ENCODE measurements at regions not wholly inside any gene's neighbourhood (a gene's known extent, or its start where the extent isn't known, plus 50 kb on each side); places are given as distances from the start of the nearest gene placed in this dataset.
"Not testable (repeated sequence)": the region's sequence is repeated elsewhere in the genome, so short reads cannot be mapped to it uniquely, and the experiment has no call there.

DNA sequence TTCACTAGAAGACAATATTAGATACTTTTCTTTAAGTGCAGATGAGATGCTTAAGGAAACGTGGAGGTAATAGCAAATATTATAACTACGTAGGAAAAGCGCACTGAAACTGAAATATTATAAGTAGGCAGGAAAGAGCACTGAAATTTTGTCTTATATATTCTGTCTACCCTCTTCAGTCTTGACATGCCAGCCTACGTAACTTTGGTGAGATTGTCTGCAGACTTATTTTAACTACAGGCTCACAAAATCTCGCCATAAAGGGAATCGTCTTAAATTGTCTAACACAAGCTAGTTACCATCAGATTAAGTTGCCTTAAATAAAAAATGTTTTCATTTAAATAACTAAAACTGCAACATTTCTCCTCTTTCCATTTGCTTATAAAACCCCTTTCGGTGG, 280.1 kb upstream of the PTER start:
- Histone ChIP-seq H3K27me3 (replicated peaks) (peaks cover 7% of the 10 kb centered on the region), H3K9me3 (replicated peaks) (no peaks in the 10 kb centered on the region), H3K27ac (no peak overlapping the region)

DNA sequence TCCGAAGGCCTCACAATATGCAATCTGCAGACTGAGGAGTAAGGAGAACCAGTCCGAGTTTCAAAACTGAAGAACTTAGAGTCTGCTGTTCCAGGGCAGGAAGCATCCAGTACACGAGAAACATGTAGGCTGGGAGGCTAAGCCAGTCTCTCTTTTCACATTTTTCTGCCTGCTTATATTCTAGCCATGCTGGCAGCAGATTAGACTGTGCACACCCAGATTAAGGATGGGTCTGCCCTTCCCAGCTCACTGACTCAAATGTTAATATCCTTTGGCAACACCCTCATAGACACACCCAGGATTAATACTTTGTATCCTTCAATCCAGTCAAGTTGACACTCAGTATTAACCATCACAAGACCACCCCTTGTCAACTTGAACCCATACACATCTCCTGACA, 271.7 kb upstream of the PTER start:
- DNase-seq (ENCODE audit: low read depth in 1 of 2, low spot score in 2 of 2); H3K4me1 ChIP-seq (replicated peaks); H3K9me3 ChIP-seq (replicated peaks); H3K36me3 ChIP-seq; H3K27ac ChIP-seq; H3K27me3 ChIP-seq (replicated peaks); H3K4me3 ChIP-seq: not testable (repeated sequence)

More for the DNA sequence above, 280.1 kb upstream of the PTER start:
- Histone ChIP-seq H3K4me3 (no peak overlapping the region), H3K36me3 (no peaks in the 10 kb centered on the region), H3K4me1 (replicated peaks) (no peaks in the 10 kb centered on the region)
- no peak for DNase-seq (ENCODE audit: low read depth in 1 of 2, low spot score in 2 of 2)

DNA sequence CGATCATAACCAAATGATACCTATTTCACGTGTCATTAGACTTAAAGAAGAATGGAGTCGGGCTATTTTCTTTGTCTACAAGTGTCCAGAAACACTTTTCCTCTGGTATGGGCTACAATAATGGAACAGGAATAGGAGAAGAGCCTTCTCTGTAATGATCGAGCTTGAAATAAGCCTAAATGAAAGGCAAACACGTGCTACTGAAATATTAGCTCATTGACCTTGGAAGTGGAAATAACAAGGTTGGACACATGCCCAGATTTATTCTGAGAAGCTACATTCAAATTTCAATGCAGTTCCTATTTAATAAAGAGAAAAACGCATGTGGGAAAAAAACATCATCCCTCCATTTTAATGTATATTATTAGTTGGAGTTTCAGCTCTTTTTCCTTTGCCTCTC, 254.7 kb upstream of the PTER start:
- Histone ChIP-seq H3K27me3 (replicated peaks) (no peaks in the 10 kb centered on the region; the same call in 1 of the 2 replicates), H3K4me1 (replicated peaks) (no peaks in the 10 kb centered on the region), H3K4me3 (no peak overlapping the region), H3K9me3 (replicated peaks) (no peaks in the 10 kb centered on the region), H3K27ac (no peak overlapping the region), H3K36me3 (no peaks in the 10 kb centered on the region)
- no peak for DNase-seq (ENCODE audit: low read depth in 1 of 2, low spot score in 2 of 2)

DNA sequence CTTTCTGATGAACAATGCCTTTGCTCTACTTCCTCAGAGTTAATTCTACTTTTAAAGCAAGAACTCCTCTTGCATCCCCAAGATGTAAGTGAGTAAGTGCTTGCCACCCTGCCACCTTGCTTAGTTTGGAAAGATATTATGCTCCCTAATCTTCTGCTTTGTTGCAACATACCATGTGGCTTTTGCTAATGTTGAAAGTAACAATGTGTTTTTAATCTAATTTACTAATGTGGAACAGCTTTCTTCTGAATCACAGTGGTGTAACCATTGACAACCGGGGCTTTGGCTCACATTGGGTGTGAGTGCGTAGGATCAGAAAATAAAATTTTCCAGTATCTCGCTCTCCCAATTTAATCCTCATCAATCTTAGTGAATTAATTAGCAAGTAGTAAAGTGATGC, 254.1 kb upstream of the PTER start:
- H3K4me1 ChIP-seq (replicated peaks): no peaks in the 10 kb centered on the region
- no peaks in the 10 kb centered on the region for H3K36me3 ChIP-seq
- no peaks in the 10 kb centered on the region; the same call in 1 of the 2 replicates for H3K27me3 ChIP-seq (replicated peaks)
- no peaks in the 10 kb centered on the region for H3K9me3 ChIP-seq (replicated peaks)
- H3K4me3 ChIP-seq: no peak overlapping the region
- H3K27ac ChIP-seq: no peak overlapping the region
- DNase-seq (ENCODE audit: low read depth in 1 of 2, low spot score in 2 of 2): no peak

DNA sequence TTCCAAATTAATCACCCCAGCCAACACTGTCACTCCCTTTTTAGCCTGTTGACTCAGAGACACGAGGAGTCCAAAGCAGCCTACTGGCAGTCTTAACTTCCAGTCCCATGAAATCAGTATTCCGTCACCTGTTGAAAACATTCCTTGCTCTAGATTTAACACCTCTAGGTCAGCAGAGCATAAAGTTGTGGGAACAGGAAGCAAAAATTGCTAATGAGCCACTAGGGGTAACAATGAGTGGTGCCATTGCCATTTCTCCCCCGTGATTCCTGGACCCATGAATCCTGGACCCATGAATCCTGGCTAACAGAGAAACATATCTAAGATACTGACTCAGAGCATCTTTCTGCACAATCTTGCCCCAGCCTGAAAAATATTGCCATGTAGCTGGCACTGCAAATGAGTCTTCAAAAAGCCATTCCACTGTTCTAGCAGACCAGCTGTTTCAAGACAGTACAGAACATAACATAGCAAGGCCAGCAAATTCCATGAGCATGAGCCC, 252.7 kb upstream of the PTER start:
- no peaks in the 10 kb centered on the region for H3K4me1 ChIP-seq (replicated peaks)
- H3K27me3 ChIP-seq (replicated peaks): no peaks in the 10 kb centered on the region; the same call in 1 of the 2 replicates
- no peaks in the 10 kb centered on the region for H3K36me3 ChIP-seq
- H3K27ac ChIP-seq: no peak overlapping the region
- no peaks in the 10 kb centered on the region for H3K9me3 ChIP-seq (replicated peaks)
- H3K4me3 ChIP-seq: no peak overlapping the region
- DNase-seq (ENCODE audit: low read depth in 1 of 2, low spot score in 2 of 2): no peak

DNA sequence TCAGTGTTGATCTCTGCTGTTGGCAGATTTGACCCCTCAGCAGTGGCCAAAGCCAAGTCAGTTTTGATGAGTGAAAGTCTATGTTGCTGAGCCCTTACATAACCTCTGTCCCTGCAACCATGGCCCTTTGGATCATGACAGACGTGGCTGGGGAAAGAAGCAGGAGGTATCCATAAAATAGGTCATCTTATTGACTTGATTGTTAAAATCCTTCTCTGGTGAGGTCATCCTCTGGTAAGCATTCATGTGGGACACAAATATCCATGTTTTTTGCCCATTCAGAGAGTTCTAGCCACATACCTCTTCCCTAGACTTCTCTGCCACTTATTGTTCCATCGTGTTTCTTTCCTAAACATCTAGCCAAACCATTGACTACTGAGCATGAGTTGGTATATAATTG, 251.9 kb upstream of the PTER start:
- H3K36me3 ChIP-seq: no peaks in the 10 kb centered on the region
- H3K27ac ChIP-seq: no peak overlapping the region
- no peaks in the 10 kb centered on the region; the same call in 1 of the 2 replicates for H3K27me3 ChIP-seq (replicated peaks)
- H3K4me1 ChIP-seq (replicated peaks): no peaks in the 10 kb centered on the region
- no peak for DNase-seq (ENCODE audit: low read depth in 1 of 2, low spot score in 2 of 2)
- no peaks in the 10 kb centered on the region for H3K9me3 ChIP-seq (replicated peaks)
- H3K4me3 ChIP-seq: no peak overlapping the region

DNA sequence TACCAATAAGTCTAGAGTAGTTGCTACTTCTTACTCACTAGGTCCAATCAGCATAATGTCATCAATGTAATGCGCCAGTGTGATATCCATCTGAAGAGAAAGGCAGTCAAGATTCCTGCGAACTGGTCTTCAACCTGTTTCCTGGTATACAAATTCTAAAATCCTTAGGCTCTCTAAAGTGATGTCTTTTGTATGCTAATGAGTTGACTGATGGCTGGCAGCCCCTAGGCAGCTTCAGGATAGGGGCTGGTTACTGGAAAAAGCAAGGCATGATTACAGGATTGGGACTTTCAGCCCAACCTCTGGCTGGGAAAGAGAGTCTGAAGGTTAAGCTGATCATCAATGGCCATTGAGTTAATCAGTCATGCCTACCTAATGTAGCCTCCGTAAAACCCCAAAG, 250.2 kb upstream of the PTER start:
- no peaks in the 10 kb centered on the region; the same call in 1 of the 2 replicates for H3K27me3 ChIP-seq (replicated peaks)
- no peak overlapping the region for H3K4me3 ChIP-seq
- no peak for DNase-seq (ENCODE audit: low read depth in 1 of 2, low spot score in 2 of 2)
- H3K4me1 ChIP-seq (replicated peaks): no peaks in the 10 kb centered on the region
- H3K27ac ChIP-seq: no peak overlapping the region
- H3K9me3 ChIP-seq (replicated peaks): no peaks in the 10 kb centered on the region
- no peaks in the 10 kb centered on the region for H3K36me3 ChIP-seq

DNA sequence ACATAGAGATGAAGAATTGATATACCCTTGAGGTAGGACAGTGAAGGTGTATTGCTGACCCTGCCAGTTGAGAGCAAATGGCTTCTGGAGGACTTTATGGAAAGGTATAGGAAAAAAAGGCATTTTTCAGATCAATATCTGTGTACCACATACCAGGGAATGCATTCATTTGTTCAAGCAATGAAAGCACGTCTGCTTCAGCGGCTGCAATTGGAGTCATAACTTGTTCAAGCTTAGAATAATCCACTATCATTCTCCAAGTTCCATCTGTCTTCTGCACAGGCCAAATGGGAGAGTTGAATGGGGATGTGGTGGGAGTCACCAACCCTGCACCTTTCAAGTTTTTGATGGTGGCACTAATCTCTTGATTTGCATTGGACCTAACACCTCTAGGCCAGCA, 249.6 kb upstream of the PTER start:
- Histone ChIP-seq H3K4me1 (replicated peaks) (no peaks in the 10 kb centered on the region), H3K27ac (no peak overlapping the region), H3K9me3 (replicated peaks) (no peaks in the 10 kb centered on the region), H3K4me3 (no peak overlapping the region), H3K27me3 (replicated peaks) (no peaks in the 10 kb centered on the region; the same call in 1 of the 2 replicates), H3K36me3 (no peaks in the 10 kb centered on the region)
- DNase-seq (ENCODE audit: low read depth in 1 of 2, low spot score in 2 of 2): no peak

DNA sequence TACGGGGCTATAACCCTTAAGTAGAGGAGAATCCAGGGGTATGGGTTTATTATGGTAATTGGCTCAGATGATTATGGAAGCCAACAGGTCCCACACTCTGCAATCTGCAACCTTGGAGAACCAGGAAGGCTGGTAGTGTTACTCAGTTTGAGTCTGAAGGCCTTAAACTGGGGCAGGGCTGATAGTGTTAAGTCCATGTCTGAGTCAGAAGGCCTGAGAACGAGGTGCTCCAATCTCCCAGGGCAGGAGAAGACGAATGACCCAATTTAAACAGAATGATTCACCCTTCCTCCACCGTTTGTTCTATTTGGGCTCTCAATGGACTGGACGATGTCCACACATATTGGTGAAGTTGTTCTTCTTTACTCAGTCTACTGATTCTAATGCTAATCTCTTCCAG, 244.5 kb upstream of the PTER start:
- Histone ChIP-seq H3K4me3 (no peak overlapping the region), H3K27ac (no peak overlapping the region), H3K9me3 (replicated peaks) (no peaks in the 10 kb centered on the region), H3K36me3 (no peaks in the 10 kb centered on the region), H3K4me1 (replicated peaks) (no peaks in the 10 kb centered on the region), H3K27me3 (replicated peaks) (no peaks in the 10 kb centered on the region)
- no peak for DNase-seq (ENCODE audit: low read depth in 1 of 2, low spot score in 2 of 2)

DNA sequence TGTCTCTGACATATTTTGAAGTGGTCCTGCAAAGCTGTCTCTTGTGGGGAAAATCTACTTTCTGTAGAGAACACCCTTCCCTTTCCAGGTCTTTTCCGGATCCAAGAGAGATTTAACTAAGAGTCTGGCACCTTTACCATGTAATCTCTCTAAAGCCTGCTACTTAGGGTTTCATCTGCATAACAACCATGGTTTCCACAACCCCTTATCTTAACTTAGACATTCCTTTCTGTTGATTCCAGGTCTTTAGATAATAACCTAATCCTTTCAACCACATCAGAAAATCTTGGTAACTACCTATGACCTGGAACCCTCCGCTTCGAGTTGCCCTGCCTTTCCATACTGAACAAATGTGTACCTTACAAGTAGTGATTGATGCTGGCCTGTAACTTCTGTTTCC, 243.6 kb upstream of the PTER start:
- H3K4me1 ChIP-seq (replicated peaks): no peaks in the 10 kb centered on the region
- no peaks in the 10 kb centered on the region for H3K27me3 ChIP-seq (replicated peaks)
- DNase-seq (ENCODE audit: low read depth in 1 of 2, low spot score in 2 of 2): no peak
- H3K36me3 ChIP-seq: no peaks in the 10 kb centered on the region
- no peaks in the 10 kb centered on the region for H3K9me3 ChIP-seq (replicated peaks)
- no peak overlapping the region for H3K27ac ChIP-seq
- H3K4me3 ChIP-seq: no peak overlapping the region

DNA sequence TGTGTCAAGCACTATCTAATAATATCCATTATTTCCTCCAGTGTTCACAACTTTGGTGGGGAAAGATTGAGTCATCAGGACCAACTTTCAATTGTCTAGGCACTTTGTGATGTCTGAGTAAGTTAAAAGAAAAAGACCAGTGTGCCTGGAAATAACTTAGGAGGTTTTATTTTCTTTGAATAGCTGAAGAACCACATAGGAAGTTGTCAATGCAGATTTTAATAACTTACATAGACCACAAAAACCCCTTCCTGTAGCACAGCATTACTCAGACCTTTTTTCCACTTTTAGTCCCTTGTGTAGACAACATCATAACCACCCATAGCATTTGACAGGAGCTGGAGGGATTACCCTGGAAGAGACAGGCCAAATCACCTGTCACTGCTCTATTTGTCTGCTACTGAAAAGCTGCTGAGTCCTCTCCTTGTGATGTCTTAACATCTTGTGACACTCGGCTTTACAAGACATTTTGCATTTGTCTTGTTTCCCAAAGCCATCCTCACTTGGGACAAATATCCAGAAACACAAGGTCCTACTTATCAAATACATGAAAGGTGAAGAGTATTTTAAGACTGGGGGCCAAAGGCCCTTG, 241.5 kb upstream of the PTER start:
- no peak overlapping the region for H3K27ac ChIP-seq
- H3K4me3 ChIP-seq: no peak overlapping the region
- H3K36me3 ChIP-seq: no peaks in the 10 kb centered on the region
- H3K9me3 ChIP-seq (replicated peaks): no peaks in the 10 kb centered on the region
- DNase-seq (ENCODE audit: low read depth in 1 of 2, low spot score in 2 of 2): no peak
- no peaks in the 10 kb centered on the region for H3K27me3 ChIP-seq (replicated peaks)
- no peaks in the 10 kb centered on the region for H3K4me1 ChIP-seq (replicated peaks)

DNA sequence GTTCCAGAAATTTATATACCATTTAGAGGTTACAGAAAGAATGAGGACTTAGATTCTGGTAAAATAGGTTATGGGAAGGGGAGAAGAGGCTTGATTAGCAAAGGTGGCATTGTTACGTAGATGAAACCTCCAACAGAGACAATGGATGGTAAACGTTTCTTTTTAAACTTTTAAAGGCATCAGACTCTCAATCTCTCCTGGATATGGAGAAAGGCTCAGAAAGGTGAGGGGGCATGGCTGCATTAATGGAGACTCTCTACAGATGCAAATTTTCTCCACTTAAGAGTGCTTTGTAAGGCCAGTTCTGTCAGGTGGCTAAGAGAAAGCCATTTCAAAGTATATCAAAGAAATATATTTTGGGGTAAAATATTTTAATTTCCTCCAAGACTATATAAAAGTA, 240.9 kb upstream of the PTER start:
- H3K27ac ChIP-seq: no peak overlapping the region
- no peaks in the 10 kb centered on the region for H3K36me3 ChIP-seq
- H3K27me3 ChIP-seq (replicated peaks): no peaks in the 10 kb centered on the region
- no peak overlapping the region for H3K4me3 ChIP-seq
- no peaks in the 10 kb centered on the region for H3K9me3 ChIP-seq (replicated peaks)
- no peaks in the 10 kb centered on the region for H3K4me1 ChIP-seq (replicated peaks)
- DNase-seq (ENCODE audit: low read depth in 1 of 2, low spot score in 2 of 2): no peak

DNA sequence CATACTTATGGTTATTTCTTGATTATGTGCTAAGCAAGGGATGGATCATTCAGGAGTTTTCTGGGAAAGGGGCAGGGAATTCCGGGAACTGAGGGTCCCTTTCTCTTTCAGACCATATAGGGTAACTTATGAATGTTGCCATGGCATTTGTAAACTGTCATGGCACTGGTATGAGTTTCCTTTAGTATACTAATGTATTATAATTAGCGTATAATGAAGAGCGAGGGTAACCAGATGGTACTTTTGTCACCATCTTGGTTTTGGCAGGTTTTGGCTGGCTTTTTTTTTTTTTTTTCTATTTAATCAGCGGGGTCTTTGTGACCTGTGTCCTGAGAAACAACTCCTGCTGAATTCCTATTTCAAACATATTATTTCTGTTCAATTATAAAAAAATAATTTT, 237.6 kb upstream of the PTER start:
- Histone ChIP-seq H3K9me3 (replicated peaks) (no peaks in the 10 kb centered on the region), H3K27me3 (replicated peaks) (no peaks in the 10 kb centered on the region), H3K4me3 (no peak overlapping the region), H3K4me1 (replicated peaks) (no peaks in the 10 kb centered on the region), H3K27ac (no peak overlapping the region), H3K36me3 (no peaks in the 10 kb centered on the region)
- no peak for DNase-seq (ENCODE audit: low read depth in 1 of 2, low spot score in 2 of 2)

DNA sequence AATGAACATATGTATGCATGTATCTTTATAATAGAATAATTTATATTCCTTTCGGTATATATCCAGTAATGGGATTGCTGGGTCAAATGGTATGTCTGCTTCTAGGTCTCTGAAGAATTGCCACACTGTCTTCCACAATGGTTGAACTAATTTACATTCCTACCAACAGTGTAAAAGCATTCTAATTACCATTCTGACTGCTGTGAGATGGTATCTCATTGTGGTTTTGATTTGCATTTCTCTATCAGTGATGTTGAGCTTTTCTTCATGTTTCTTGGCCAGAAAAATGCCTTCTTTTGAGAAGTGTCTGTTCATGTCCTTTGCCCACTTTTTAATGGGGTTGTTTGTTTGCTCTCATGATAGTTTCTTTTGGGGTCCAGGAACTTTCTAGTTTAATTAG, 213.2 kb upstream of the PTER start:
- not testable (repeated sequence) for H3K4me3 ChIP-seq; DNase-seq (ENCODE audit: low read depth in 1 of 2, low spot score in 2 of 2); H3K36me3 ChIP-seq; H3K27me3 ChIP-seq (replicated peaks); H3K4me1 ChIP-seq (replicated peaks); H3K9me3 ChIP-seq (replicated peaks); H3K27ac ChIP-seq

DNA sequence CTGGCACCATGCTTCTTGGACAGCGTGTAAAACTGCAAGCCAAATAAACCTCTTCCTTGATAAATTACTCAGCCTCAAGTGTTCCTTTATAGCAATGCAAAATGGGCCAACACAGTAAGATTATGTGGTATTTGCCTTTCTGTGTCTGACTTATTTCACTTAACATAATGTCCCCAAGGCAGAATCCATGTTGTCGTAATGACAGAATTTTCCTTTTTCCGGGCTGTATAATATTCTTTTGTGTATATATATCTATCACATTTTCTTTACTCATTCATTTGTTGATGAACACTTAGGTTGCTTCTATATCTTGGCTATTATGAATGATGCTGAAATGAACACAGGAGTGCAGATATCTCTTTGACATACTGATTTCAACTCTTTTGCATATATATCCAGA, 209.1 kb upstream of the PTER start:
- Histone ChIP-seq H3K4me1 (replicated peaks) (no peaks in the 10 kb centered on the region), H3K4me3 (no peak overlapping the region), H3K9me3 (replicated peaks) (0 out of 2 replicates have a peak, but pooled peaks cover 3% of the 10 kb centered on the region), H3K27ac (no peak overlapping the region), H3K36me3 (no peaks in the 10 kb centered on the region), H3K27me3 (replicated peaks) (no peaks in the 10 kb centered on the region)
- DNase-seq (ENCODE audit: low read depth in 1 of 2, low spot score in 2 of 2): no peak
